HUDEP-2 (cell line): ENCODE measurements at regions not wholly inside any gene's neighbourhood (a gene's known extent, or its start where the extent isn't known, plus 50 kb on each side); places are given as distances from the start of the nearest gene placed in this dataset.
A peak's percentile ranks its signal among the peaks of the same experiment; 100 is the strongest.
"Not testable (repeated sequence)": the region's sequence is repeated elsewhere in the genome, so short reads cannot be mapped to it uniquely, and the experiment has no call there.

ENCODE experiments used
- DNase-seq, 76 experiments: peaks; one replicate each; lab custom pipeline; 2025; ENCODE audit not compliant: unreplicated experiment in 76 of 76; lab: John Stamatoyannopoulos, UW

DNA sequence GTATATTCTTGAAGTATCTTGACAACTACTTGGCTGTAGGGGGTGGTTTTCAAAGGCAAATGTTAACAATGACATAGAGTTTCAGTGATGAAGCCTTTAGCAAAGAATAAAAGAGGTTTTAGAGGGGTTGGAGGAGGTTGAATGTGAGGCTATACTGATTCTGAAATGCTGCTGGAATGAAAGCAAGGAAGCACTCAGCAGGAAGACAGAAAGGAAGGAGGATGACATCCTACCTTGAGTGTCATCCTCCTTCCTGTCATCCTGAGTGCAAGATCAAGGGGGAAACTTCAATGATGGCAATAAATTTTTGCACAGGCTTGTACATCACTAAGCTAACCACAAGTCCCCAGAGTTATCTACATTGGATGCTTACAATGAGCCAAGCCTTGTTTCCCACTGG is 120.5 kb downstream of the APIP start:
- no peak for DNase-seq

DNA sequence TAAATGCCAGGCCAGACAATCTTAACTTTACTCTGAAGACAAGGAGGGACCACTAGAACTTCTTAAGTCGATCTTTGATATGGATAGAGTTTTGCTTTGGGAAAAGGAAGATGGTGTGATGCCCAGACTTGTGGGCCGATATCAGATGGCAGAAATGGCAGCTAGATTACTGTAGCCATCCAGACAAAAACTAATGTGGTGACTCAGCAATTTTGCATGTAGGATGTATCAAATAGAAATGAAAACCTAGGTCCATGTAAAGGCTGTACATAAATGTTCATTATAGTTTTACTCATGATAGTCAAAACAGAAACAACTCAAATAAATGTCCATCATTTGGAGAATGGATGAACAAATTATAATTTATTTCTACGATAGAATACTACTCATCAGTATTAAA is 121.5 kb downstream of the APIP start:
- no peak for DNase-seq

DNA sequence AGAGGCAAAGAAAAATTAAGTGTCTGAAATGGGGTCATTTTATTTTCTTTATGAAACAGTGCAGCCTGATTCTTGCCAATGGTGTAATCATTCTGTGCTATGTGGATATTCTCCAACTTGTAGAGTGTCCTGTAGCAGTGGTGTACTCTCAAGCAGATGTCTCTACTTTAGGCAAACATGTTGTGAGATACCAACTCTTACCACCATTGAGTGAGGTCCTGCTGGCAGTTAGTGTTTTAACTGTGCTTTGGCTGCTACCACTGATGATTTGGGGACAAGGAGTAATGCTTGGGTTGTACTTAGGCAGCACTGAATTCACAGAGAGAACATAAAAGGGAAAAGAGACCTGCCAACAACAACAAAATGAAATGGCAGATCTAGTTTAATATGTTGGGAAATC is 122.5 kb downstream of the APIP start:
- DNase-seq: no peak

DNA sequence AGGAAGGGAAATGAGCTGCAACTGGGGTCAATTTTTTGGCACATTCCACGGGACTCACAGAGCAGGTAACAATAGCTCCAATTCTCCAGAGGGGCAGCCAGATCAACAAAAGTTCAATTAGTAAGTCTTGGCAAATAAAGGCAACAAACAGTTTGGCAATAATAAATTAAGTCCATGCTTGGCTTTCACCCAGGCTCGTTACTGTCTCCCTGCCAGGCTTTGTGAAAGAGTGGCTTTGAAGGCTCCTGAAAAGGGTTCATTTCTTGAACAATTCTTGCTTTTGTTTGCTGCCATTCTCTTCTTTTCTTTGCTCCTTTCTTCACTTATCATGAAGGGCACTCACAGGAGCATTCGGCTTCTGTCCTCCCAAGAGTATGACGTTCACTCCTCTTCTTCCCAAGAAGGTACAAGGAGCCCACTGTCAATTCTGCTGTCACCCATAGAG is 123.3 kb downstream of the APIP start:
- DNase-seq: no peak

DNA sequence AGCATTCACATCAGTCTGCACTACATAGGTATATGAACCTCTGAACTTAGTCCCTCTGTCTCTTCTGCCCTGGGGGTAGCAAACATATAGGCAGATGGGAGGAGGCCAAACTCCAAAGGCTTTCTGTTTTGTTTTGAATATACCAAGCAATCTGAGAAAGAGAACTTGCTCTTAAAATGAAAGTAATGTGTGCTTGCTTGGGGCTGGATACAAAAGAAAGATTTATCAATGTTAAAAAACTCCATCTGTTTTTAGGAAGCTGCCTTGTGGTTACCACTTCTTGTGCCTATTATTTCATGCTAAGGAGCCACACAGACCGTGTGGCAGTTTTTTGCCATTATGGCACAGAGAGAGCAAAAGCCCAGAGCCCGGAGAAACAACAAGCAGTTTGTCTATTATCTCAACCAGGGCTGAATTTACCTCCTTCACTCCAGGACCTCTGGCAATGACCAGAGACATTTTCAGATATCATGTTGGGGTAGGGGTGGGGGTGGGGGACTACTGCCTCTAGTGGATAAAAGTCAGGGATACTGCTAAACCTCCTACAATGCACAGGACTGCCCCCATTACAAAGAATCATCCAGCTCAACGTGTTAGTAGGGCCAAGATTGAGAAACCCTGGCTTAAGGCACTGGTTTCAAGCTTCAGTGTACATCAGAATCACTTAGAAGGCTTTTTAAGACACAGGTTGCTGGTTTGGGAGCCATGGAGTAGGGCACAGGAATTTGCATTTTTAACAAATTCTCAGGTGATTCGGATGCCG is 124.2 kb downstream of the APIP start:
- peak in 1 of 76 experiments; percentile 12 for DNase-seq

DNA sequence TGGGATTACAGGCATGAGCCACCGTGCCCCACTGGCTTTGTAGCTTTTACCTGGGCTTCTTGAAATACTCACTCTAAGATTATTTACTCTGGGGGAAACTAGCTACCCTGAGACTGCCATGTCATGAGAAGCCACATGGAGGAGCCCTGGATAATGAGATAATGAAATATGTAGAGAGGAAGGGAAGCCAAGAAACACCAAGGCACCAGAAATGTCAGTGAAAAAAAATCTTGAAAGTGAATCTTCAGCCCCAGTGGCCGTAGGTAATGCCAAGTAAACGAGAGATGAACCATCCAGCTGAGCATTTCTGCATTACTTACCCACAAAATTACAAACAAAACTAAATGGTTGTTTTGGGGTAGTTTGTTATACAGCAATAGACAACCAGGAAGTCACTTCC is 125.6 kb downstream of the APIP start:
- DNase-seq: peak in 11 of 76 experiments; percentile 2 to 16 (median 5)

DNA sequence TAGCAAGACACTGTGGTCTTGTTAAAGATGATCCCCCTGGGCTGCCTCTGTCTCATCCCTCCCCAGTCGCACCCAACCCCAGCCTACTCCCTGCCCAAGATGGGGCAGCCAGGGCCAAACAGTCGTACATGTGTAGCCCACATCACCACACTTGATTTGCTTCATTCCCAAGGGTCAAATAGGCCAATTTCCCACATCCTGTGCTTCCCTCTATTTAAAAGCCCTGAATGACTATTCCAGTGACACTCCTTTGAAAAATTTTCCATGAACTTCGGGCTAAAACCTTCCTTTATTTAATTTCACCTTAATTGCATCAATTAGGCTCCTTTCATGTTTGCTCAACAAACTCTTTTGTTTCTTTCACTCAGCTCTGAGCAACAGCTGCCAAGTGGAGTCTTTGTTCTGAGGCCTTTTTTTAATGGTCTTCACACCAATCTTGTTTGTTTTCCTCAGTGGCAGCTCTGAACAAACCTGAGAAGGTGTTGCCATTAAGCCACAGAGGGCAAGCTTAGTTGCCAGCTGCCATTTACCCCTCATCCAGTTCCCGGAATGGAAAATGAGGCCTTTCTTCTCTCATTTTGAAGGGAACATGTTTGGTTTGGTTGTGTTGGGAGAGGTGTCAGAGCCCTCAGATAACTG is 126.9 kb downstream of the APIP start:
- no peak for DNase-seq

DNA sequence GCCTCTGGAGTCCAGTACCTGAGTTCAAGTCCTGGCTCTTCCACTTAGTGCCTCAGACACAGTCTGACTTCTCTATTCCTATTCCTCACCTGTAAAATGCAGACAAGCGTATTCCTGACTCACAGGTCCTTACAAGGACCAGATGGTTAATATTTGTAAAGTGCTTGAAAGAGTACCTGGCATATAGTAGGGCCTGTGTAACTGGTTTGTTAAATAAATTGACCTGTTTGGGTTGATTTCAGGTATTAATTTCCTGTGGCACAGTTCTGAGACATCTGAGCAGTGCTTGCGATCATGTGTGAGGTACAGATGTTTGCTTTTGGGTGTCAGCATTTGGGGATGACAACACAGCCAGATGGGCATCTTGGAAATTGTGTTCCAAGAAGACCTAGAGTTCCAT is 127.5 kb downstream of the APIP start:
- DNase-seq: no peak

DNA sequence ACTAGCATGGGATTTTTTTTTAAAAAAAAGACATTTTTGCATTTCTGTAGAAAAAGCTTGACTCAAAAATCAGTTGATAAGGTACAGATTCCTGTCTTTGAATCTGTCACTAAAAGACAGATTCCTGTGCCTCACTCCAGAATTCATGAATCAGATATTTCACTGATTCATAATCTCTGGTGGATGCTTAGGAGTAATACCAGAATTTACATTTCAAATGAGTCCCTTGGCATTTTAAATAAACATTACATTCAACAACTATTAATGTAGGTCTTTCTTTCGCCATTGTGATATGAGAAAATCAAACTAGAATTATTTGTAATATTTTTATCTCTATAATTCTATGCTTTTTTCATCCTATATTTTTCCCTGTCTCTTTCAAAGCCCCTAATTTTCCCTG is 128.3 kb downstream of the APIP start:
- no peak for DNase-seq

DNA sequence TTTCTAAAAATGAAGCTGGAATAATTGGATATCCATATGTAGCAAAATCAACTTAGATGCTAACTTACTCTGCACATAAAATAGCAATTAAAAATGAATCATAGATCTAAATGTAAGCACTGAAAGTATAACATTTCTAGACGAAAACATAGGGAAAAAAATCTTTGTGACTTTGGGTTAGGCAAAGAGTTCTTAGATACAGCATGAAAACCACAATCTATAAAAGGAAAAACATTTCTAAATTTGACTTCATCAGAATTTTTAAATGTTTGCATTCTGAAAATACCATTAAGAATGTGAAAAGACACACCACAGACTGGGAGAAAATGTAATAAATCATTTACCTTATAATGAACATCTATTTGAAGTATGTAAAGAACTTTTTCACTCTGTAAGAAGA is 128.8 kb downstream of the APIP start:
- no peak for DNase-seq

DNA sequence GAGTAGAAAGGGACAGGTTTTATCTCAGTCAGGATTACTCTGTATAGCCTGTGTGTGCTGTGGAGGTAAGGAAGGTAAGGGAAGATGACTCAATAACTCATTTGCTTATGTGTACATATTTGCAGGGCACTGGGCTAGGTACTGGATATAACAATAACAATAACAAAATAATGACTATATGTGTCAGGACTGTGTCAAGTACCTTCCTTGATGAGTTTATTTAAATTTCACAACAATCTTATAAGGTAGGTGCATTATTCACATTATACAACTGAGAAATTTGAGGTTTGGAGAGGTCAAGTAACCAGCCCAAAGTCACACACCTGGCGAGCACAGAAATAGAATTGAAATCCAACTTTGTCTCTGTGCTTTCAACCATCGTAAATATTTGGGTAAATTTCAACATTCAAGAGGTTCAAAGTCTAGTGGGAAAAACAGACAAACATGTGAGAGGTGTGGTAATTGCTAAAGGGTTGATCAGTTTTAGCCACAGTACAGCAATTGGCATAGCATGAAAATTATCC is 131.8 kb downstream of the APIP start:
- no peak for DNase-seq

DNA sequence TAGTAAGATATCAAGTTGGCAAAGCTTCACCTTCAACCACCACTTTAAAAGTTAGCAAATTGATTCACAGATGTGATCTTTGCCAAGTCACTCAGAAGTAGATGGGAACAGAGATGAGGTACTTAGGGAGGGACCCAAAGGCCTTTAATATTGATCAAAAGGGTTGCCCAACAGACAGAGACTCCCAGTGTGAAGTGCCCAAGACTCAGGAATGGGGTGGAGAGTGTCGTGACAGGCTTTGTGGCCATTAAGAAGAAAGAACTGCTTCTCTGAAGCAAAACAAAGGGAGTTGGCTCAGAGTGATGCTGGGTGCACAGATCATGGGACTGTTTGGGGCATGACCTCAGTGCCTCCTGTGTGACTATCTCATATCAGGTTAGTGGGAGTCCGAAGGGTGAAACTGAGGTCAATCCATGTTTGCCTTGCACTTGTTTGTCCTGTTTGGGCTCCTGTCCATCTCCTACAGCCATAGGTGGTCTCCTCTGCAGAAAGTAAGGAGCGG is 132.3 kb downstream of the APIP start:
- no peak for DNase-seq

DNA sequence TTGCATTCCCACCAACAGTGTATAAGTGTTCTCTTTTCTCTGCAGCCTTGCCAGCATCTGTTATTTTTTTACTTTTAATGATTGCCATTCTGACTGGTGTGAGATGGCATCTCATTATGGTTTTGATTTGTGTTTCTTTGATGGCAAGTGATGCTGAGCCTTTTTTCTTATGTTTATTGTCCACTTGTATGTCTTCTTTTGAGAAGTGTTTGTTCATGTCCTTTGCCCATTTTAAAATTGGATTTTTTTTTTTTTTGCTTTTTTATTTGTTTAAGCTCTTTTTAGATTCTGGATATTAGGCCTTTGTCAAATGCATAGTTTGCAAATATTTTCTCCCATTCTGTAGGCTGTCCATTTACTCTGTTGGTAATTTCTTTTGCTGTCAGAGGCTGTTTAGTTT is 134.4 kb downstream of the APIP start:
- DNase-seq: not testable (repeated sequence)

DNA sequence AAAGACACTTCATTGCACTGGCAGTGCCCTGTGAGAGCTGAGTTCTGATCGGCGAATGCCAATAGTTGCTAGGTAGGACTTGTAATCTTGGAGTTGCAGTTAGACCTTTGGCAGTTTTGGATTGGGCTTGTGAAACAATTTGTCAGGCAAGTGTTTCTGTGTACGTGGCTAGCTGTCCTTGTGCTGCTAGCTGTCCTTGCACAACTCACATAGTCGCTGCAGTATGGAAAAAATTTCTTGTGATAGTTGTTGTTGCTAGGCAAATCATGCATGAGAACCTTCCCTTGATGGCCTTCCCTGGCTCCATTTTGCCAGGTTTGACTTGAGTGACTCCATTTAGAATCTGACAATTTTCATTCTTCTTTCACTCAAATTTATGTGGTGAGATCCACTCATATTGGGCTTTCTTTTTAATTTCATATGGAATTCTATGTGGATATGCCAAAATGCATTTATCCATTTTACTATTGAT is 140.7 kb downstream of the APIP start:
- no peak for DNase-seq

DNA sequence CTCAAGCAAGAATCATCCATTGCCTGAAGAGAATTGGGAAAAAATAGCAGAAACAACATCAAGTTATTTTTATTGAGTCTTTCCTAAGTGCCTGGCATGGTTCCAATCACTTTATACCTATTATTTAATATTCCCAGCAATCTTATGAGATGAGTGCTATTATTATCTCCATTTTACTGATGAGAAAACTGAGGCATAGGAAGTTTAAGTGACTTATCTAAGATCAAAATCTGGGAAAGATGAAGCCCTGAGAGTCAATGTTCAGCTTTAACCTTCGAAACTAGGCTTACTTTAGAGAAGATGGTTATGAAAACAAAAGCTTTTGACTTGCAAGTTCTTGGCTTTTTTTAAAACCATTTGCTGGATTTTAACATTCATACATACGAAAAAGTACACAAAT is 141.6 kb downstream of the APIP start:
- DNase-seq: no peak

DNA sequence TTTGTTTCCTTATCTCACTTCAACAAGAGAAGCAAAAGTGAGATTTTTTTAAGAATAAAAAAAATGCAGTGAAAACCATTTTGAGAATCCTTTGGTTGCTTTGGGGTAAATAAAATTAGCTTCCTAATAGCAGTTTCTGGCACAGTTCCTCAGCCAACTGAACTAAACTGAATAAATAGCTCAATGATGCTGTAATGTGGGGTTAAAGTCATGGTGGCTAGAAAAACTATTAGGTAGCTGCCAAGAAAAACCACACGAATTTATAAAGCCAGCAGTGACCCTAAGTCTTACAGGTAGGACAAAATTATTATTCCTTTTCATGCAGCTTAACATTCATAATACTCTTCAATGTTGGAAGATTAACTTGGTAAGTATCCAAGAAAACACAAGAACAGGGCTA is 142.4 kb downstream of the APIP start:
- no peak for DNase-seq

DNA sequence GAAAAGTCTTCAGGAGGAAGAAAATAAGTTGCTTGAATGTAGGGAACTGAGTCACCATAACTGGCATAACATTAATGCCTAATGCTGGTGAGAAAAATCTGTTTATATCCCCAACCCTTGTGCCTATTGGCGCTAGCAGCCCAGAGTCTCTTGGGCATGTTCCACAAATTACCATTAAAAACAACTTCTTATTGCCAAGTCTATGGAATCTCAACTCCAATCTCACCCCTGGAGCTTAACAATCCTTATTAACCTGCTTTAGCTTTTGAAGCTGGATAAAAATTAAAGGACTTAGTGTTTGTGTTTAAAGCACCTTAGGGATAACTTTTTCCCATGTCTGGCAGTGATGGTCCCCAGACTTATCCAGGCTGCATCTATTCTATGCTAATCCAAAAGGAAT is 143.0 kb downstream of the APIP start:
- DNase-seq: no peak

DNA sequence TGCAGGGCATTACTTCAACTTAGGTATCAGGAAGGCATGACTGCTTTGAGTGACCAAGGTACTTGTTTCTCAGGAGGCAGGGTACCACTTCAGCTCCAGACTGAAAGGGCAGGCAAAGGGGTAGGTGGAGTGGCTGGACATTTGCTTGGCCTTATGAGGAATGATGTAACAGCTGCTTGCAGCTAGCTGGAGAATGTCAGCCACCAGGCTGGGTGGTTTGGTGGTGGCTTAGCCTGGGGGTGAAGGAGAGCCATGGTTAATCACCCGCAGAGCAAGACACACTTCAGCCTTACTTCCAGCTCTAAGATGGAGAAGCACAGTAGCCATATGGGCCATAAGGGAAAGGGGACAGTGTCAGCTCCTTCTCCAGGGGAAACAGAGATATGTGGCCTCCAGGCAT is 146.1 kb downstream of the APIP start:
- DNase-seq: no peak

DNA sequence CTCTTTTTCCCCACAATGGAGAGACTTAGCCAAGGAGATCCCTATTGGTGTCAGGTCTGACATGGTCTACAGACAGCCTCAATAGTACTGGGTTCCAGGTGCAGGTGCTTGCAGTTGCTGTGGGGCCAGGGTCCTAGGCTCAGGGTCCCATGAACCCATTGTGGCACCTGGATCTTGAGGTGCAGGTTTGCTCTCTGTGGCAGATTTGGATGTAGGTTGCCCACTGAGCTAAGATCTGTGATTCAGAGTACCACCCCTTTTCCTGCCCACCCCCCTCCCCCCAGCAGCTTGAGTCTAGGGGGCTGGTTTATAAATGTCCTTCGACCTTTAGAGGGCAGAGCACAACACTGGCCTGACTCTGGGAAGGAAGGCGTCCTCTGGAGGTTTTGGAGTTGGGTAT is 147.0 kb downstream of the APIP start:
- no peak for DNase-seq

DNA sequence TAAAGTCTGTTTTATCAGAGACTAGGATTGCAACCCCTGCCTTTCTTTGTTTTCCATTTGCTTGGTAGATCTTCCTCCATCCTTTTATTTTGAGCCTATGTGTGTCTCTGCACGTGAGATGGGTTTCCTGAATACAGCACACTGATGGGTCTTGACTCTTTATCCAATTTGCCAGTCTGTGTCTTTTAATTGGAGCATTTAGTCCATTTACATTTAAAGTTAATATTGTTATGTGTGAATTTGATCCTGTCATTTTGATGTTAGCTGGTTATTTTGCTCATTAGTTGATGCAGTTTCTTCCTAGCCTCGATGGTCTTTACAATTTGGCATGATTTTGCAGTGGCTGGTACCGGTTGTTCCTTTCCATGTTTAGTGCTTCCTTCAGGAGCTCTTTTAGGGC is 141.7 kb downstream of the EHF start:
- DNase-seq: not testable (repeated sequence)

DNA sequence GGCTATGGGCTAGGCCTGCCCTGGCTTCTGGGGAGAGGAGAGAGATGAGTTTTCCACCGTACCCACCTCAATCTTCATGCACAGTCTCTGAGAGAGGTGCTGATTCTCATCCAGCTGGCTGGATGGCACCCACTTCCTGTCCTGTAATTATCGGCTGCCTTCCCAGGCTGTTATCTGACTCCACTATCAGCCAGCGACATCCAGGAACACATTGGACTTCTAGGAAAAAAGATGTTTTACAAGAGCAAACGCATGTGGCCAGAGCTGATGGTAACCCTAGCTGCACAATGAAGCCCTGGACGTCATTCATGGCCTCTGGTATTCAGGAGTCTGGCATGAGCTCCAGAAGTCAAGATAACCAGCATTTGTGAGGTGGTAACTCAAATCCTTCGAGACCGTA is 137.4 kb downstream of the EHF start:
- no peak for DNase-seq

DNA sequence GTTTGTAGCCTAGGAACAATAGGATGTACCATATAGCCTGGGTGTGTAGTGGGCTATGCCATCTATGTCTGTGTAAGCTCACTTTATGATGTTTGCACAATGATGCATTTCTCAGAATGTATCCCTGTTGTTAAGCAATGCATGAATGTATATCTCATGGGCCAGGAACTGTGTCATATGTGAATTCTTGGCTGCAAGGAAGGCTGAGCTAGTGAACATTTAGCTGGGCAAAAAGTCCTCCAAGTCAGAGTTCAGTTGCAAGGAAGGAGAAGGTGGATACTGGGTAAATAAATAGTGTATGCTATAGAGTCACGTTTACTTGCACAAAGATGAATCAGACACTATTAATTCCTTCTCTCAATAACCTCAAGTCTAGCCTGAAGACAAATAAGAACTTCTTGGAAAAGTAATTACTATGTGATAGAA is 136.1 kb downstream of the EHF start:
- no peak for DNase-seq
